SK-N-SH (cell line): ENCODE measurements at regions not wholly inside any gene's neighbourhood (a gene's known extent, or its start where the extent isn't known, plus 50 kb on each side); places are given as distances from the start of the nearest gene placed in this dataset.

ENCODE experiments used
- CTCF ChIA-PET: fragments of 300-600, 350-600 bp; formaldehyde crosslinking; extraction: SDS; loops from one replicate; lab custom pipeline; 2021; lab: Yijun Ruan, JAX
- POLR2A ChIA-PET: fragments of 350-600 bp; sonication (Branson Sonifier 250); formaldehyde crosslinking; extraction: SDS; loops from one replicate; lab custom pipeline; 2020; ENCODE audit warnings: antibody characterized with exemption, inconsistent platforms; lab: Yijun Ruan, JAX
- DNase-seq: peaks from one replicate; pipeline ENCODE4 v3.0.0; 2012
- H2AFZ ChIP-seq: fragments of 200-600 bp; sonication (generic); 2 replicates; pipeline ENCODE4 v1.8.1; 2016; ENCODE audit warnings: antibody characterized with exemption, mild to moderate bottlenecking, low read depth
- H3F3A ChIP-seq: fragments of 200-600 bp; sonication (generic); replicated peaks from 2 replicates; pipeline ENCODE3; 2016; ENCODE audit warnings: antibody characterized with exemption, mild to moderate bottlenecking; ENCODE audit not compliant: insufficient read depth
- H3K27ac ChIP-seq, 2 experiments: fragments of 200-500 bp in 1 of 2; fragments of 200-600 bp in 1 of 2; sonication (Bioruptor generic) in 1 of 2; sonication (generic), shearing (Covaris generic) in 1 of 2; 2 replicates each; pipeline versions ENCODE4 v1.5.1 to v1.6.1; 2014 to 2016; ENCODE audit warnings: low read depth in 2 of 2, inconsistent platforms in 1 of 2, low read length in 1 of 2, mild to moderate bottlenecking in 1 of 2, mixed read lengths in 1 of 2
- H3K27me3 ChIP-seq: fragments of 200-600 bp; sonication (generic), shearing (Covaris generic); 2 replicates; pipeline ENCODE4 v1.6.1; 2016; ENCODE audit warnings: mixed run types; ENCODE audit not compliant: insufficient read depth
- H3K36me3 ChIP-seq, 2 experiments: fragments of 200-500 bp in 1 of 2; fragments of 200-600 bp in 1 of 2; sonication (Bioruptor generic) in 1 of 2; sonication (generic) in 1 of 2; replicated peaks in 1 of 2; 2 replicates each; pipeline versions ENCODE3 to v1.5.1; 2014 to 2016; ENCODE audit warnings: low read length in 1 of 2, mild to moderate bottlenecking in 1 of 2; ENCODE audit not compliant: insufficient read depth in 2 of 2, control insufficient read depth in 1 of 2
- H3K4me1 ChIP-seq, 2 experiments: fragments of 200-500 bp in 1 of 2; fragments of 200-600 bp in 1 of 2; sonication (Bioruptor generic) in 1 of 2; sonication (generic), shearing (Covaris generic) in 1 of 2; 2 replicates each; pipeline versions ENCODE4 v1.5.1 to v1.6.1; 2014 to 2016; ENCODE audit warnings: low read depth in 1 of 2, low read length in 1 of 2, mixed run types in 1 of 2; ENCODE audit not compliant: insufficient read depth in 2 of 2, control insufficient read depth in 1 of 2
- H3K4me2 ChIP-seq: fragments of 200-600 bp; sonication (generic), shearing (Covaris generic); 2 replicates; pipeline ENCODE4 v1.6.1; 2017; ENCODE audit warnings: mixed run types
- H3K4me3 ChIP-seq, 2 experiments: fragments of 200-500 bp in 1 of 2; fragments of 200-600 bp in 1 of 2; sonication (Bioruptor generic) in 1 of 2; sonication (generic), shearing (Covaris generic) in 1 of 2; 2 replicates each; pipeline versions ENCODE4 v1.5.1 to v1.8.1; 2014 to 2016; ENCODE audit warnings: low read depth in 2 of 2, inconsistent platforms in 1 of 2, low read length in 1 of 2, mild to moderate bottlenecking in 1 of 2, mixed read lengths in 1 of 2, moderate library complexity in 1 of 2
- H3K79me2 ChIP-seq: fragments of 200-600 bp; sonication (generic); 2 replicates; pipeline ENCODE4 v1.8.1; 2017; ENCODE audit warnings: mild to moderate bottlenecking; ENCODE audit not compliant: insufficient read depth
- H3K9ac ChIP-seq: fragments of 200-600 bp; sonication (generic); 2 replicates; pipeline ENCODE4 v1.6.1; 2017; ENCODE audit warnings: mixed run types
- H3K9me2 ChIP-seq: fragments of 200-600 bp; sonication (generic); 2 replicates; pipeline ENCODE4 v1.6.1; 2017; ENCODE audit warnings: mixed run types
- H3K9me3 ChIP-seq: fragments of 200-600 bp; sonication (generic); 2 replicates; pipeline ENCODE4 v1.6.1; 2017; ENCODE audit warnings: mixed run types, mild to moderate bottlenecking, moderate library complexity
- H4K20me1 ChIP-seq: fragments of 200-600 bp; sonication (generic); 2 replicates; pipeline ENCODE4 v1.6.1; 2017; ENCODE audit warnings: mild to moderate bottlenecking, mixed run types; ENCODE audit not compliant: insufficient read depth
- CTCF ChIP-seq: fragments of 200-600 bp; sonication (generic); IDR thresholded peaks from 2 replicates; pipeline ENCODE4 v1.6.1; 2017; ENCODE audit warnings: antibody characterized with exemption, mild to moderate bottlenecking, moderate library complexity
- ELF1 ChIP-seq: IDR thresholded peaks from 2 replicates; pipeline ENCODE4 v1.4.0; 2012
- GABPA ChIP-seq: IDR thresholded peaks from 2 replicates; pipeline ENCODE4 v1.4.0; 2012; ENCODE audit warnings: low read depth, mild to moderate bottlenecking
- GATA2 ChIP-seq: sonication (generic); formaldehyde crosslinking; IDR thresholded peaks from 2 replicates; pipeline ENCODE4 v1.5.0; 2020; ENCODE audit warnings: mild to moderate bottlenecking, missing genetic modification reagents
- JUND ChIP-seq: IDR thresholded peaks from 2 replicates; pipeline ENCODE4 v1.4.0; 2012
- MAX ChIP-seq: IDR thresholded peaks from 2 replicates; pipeline ENCODE4 v1.4.0; 2012; ENCODE audit warnings: low read depth
- MXI1 ChIP-seq: IDR thresholded peaks from 2 replicates; pipeline ENCODE4 v1.6.1; 2012; ENCODE audit warnings: mild to moderate bottlenecking, low read depth, low read length, improper control_type of control experiment
- NFIC ChIP-seq: IDR thresholded peaks from 2 replicates; pipeline ENCODE4 v1.4.0; 2012; ENCODE audit warnings: borderline replicate concordance
- PBX3 ChIP-seq: IDR thresholded peaks from 2 replicates; pipeline ENCODE4; 2012
- RFX5 ChIP-seq: IDR thresholded peaks from 2 replicates; pipeline ENCODE4 v1.6.1; 2012; ENCODE audit warnings: mild to moderate bottlenecking, improper control_type of control experiment, low read length
- TCF12 ChIP-seq: IDR thresholded peaks from 2 replicates; pipeline ENCODE4 v1.4.0; 2012
- TEAD4 ChIP-seq: IDR thresholded peaks from 2 replicates; pipeline ENCODE4 v1.4.0; 2012; ENCODE audit warnings: mild to moderate bottlenecking, borderline replicate concordance; ENCODE audit not compliant: insufficient read depth
- USF2 ChIP-seq: fragments of 150-350 bp; IDR thresholded peaks from 2 replicates; pipeline ENCODE4 v1.6.1; 2017; ENCODE audit warnings: antibody characterized with exemption, low read length, low read depth, borderline replicate concordance
- YY1 ChIP-seq: IDR thresholded peaks from 2 replicates; pipeline ENCODE4 v1.4.0; 2012; ENCODE audit warnings: low read depth, mild to moderate bottlenecking
- WGBS: methylation state at CpG from one replicate; pipeline ENCODE4 v1.1.6; 2017; ENCODE audit warnings: low lambda C conversion rate; 5-methylcytosine and 5-hydroxymethylcytosine counted together
- TF ChIP-seq, protein P1 (sequence below): IDR thresholded peaks from 2 replicates; pipeline ENCODE4 v1.4.0; 2012; ENCODE audit warnings: low read depth, borderline replicate concordance

DNA sequence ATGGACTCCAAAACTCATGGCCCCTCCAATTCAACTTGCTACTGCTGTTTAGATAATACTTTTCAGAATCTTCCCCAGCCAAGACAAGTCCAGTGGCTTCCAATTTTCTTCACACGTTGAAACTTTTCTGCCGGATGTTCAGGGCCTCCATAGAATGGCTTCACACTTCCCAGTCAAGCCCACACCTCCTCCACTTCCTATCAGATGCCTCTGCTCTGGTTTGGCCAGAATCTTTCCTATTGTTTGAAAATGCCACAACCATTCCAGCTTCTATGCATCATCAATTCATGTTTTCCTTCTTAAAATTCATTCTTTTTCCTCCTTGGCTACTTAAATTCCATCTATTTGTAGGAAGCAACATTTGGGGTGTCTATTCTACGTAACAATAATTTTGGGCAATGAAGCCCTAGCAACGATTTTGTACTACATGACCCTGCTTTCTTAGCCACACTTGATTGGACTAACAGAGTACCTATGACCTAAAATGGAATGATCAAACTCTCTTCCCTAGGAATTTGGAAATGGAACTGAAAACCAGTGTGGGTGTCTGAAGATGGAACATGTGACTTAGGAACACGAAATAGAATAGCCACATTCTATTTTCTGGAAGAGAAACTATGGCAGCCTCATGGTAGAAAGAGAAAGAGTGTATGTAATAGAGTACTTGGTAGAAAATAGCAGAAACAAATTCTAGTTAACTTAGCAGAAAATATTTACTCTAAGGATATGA lies 74.1 kb upstream of the CNIH3 start:
- peaks cover 33 to 47% of the 10 kb centered on the region in 2 experiments for H3K4me1 ChIP-seq
- no peaks in the 10 kb centered on the region for H4K20me1 ChIP-seq
- H3K27me3 ChIP-seq = no peaks in the 10 kb centered on the region
- CTCF ChIA-PET = interaction anchor here (1.1 to 1.3 kb wide), 4 partner anchors 26 to 381 kb away, joined by 3 to 5 read pairs (median 4); no protein-coding TSS in a partner anchor
- no peaks in the 10 kb centered on the region for H3K9me2 ChIP-seq
- WGBS = 76% methylated on average over 5 of the region's 5 CpGs
- H3K9ac ChIP-seq = peak overlapping the region; percentile 57
- no peak for DNase-seq
- POLR2A ChIA-PET = interaction anchor here (0.6 kb wide), 1 partner anchor 108 kb away, joined by 3 read pairs; the partner anchor contains the start of gene WDR26
- no peaks in the 10 kb centered on the region for H3K36me3 ChIP-seq
- no peaks in the 10 kb centered on the region for H3K79me2 ChIP-seq
- no peaks in the 10 kb centered on the region for H3K9me3 ChIP-seq
- peak; percentile 17; the same call in 1 of the 2 replicates for TF ChIP-seq TCF12
- no peak for TF ChIP-seq MXI1
- TF ChIP-seq YY1 = no peak
- TF ChIP-seq, protein P1, sequence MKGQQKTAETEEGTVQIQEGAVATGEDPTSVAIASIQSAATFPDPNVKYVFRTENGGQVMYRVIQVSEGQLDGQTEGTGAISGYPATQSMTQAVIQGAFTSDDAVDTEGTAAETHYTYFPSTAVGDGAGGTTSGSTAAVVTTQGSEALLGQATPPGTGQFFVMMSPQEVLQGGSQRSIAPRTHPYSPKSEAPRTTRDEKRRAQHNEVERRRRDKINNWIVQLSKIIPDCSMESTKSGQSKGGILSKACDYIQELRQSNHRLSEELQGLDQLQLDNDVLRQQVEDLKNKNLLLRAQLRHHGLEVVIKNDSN = no peak
- no peak for TF ChIP-seq USF2
- peak; percentile 37; the same call in 1 of the 2 replicates for TF ChIP-seq NFIC
- TF ChIP-seq PBX3 = no peak
- no peak for TF ChIP-seq JUND
- no peak for TF ChIP-seq ELF1
- TF ChIP-seq TEAD4 = no peak
- no peak for TF ChIP-seq CTCF
- no peak for TF ChIP-seq GATA2 (CRISPR knock-in tag)
- TF ChIP-seq GABPA = no peak
- TF ChIP-seq MAX = peak; percentile 83
- TF ChIP-seq RFX5 = no peak
- TF ChIP-seq, all 33 proteins: peak for 3
- Histone ChIP-seq H3K4me2 (peak overlapping the region; percentile 36), H3K27ac (peak overlapping the region; percentile 94 to 99), H3K4me3 (no peak overlapping the region), H3F3A (peaks cover 30% of the 10 kb centered on the region), H2AFZ (peak overlapping the region; percentile 43; the same call in 1 of the 2 replicates)
